Gastrocnemius medialis (tissue), 4 donors: ENCODE measurements at regions not wholly inside any gene's neighbourhood (a gene's known extent, or its start where the extent isn't known, plus 50 kb on each side); places are given as distances from the start of the nearest gene placed in this dataset.

Experiments
- CTCF ChIP-seq, 5 experiments: fragments of 450-650 bp in 3 of 5; fragments of 200-600 bp in 2 of 5; sonication (generic) in 2 of 5; IDR thresholded peaks in 4 of 5; conservative IDR thresholded peaks in 1 of 5; 1 replicate in 4 of 5; 2 replicates in 1 of 5; pipeline ENCODE4 v1.5.1; 2016 to 2019; ENCODE audit warnings: antibody characterized with exemption in 5 of 5, mild to moderate bottlenecking in 3 of 5, moderate library complexity in 3 of 5
- POLR2A ChIP-seq, 2 donors: fragments of 450-650 bp; IDR thresholded peaks; one replicate each; pipeline ENCODE4 v1.6.1; 2017; ENCODE audit warnings: antibody characterized with exemption in 2 of 2, mild to moderate bottlenecking in 2 of 2, moderate library complexity in 2 of 2

- TF ChIP-seq CTCF (IDR thresholded peaks at IDR 0.05 in 4 of 5, conservative IDR thresholded peaks at IDR 0.05 in 1 of 5) (no peak), POLR2A (IDR thresholded peaks at IDR 0.05) (no peak)
Observed at GRCh38 chr15:68003297-68003696, 50.8 kb upstream of the PIAS1 start.
